ENCODE measurements at regions not wholly inside any gene's neighbourhood (a gene's known extent, or its start where the extent isn't known, plus 50 kb on each side); places are given as distances from the start of the nearest gene placed in this dataset.

DNA sequence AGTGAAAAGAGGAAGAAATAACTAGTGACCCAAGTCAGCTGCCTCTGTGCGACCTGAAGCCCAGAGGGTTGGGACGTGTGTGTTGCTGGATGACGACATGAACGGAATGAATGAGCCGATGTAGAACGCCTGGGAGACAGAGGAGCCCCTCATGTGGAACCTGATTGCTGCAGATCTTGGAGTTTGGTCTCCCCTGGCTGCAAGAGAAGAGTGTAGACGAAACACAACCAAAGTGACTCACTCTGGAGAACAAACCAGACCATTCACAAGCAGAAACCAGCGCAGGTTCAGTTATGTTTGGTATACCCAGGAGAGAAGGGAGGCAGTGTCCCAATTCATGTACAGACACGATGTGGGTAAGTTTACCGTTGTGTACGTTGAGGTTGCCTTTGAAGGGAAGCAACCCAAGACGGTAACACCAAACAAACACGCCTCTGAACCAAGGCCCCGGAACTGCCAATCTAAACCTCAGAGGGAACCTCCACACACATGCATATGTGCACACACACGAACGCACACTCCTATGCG lies 265.9 kb downstream of the BMP7 start:
- no peaks in the 10 kb centered on the region for H3K4me1 ChIP-seq
- peaks cover 6% of the 10 kb centered on the region for H3K9me3 ChIP-seq
- no peak overlapping the region for H3K27ac ChIP-seq
- intact Hi-C loops (cut with DNase I): no loop called here
- no peak for DNase-seq
- H3K36me3 ChIP-seq: no peaks in the 10 kb centered on the region
- TF ChIP-seq, protein P1, sequence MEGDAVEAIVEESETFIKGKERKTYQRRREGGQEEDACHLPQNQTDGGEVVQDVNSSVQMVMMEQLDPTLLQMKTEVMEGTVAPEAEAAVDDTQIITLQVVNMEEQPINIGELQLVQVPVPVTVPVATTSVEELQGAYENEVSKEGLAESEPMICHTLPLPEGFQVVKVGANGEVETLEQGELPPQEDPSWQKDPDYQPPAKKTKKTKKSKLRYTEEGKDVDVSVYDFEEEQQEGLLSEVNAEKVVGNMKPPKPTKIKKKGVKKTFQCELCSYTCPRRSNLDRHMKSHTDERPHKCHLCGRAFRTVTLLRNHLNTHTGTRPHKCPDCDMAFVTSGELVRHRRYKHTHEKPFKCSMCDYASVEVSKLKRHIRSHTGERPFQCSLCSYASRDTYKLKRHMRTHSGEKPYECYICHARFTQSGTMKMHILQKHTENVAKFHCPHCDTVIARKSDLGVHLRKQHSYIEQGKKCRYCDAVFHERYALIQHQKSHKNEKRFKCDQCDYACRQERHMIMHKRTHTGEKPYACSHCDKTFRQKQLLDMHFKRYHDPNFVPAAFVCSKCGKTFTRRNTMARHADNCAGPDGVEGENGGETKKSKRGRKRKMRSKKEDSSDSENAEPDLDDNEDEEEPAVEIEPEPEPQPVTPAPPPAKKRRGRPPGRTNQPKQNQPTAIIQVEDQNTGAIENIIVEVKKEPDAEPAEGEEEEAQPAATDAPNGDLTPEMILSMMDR (IDR thresholded peaks at IDR 0.05): no peak
- no peak for ATAC-seq
- H3K4me3 ChIP-seq: no peak overlapping the region
- peaks cover 21% of the 10 kb centered on the region for H3K27me3 ChIP-seq

DNA sequence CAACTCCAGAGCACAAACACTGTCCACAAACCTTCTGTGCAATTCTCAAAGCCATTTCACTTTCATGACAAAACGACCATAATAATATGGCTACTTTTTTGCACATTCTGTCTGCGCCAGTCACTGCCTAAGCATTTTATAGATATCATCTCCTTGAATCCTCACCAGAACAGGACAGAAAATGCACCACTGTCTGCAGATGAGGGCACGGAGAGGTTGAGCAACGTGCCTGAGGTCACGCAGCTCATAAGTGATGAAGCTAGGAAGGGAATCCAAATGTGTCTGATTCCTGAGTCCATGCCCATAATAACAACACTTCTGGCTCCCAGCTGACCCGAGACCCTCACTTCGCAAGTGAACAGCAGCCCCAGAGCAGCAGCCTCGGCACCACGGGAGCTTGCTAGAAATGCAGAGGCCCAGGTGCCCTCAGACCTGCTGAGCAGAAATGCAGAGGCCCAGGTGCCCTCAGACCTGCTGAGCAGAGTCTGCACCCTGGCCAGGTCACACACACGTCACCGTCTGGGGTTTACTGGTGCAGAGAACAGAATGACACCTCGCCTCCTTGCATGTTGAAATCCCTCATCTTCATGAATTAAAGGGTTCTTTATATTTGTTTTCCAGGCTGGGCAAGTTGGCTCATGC lies 265.2 kb downstream of the BMP7 start:
- Histone ChIP-seq H3K9me3 (peaks cover 6% of the 10 kb centered on the region), H3K27me3 (peaks cover 27% of the 10 kb centered on the region), H3K4me1 (no peaks in the 10 kb centered on the region), H3K36me3 (no peaks in the 10 kb centered on the region), H3K4me3 (no peak overlapping the region), H3K27ac (no peak overlapping the region)
- TF ChIP-seq, protein P1 (IDR thresholded peaks at IDR 0.05): no peak
- DNase-seq (no peak), ATAC-seq (no peak)
- intact Hi-C loops (cut with DNase I): no loop called here

DNA sequence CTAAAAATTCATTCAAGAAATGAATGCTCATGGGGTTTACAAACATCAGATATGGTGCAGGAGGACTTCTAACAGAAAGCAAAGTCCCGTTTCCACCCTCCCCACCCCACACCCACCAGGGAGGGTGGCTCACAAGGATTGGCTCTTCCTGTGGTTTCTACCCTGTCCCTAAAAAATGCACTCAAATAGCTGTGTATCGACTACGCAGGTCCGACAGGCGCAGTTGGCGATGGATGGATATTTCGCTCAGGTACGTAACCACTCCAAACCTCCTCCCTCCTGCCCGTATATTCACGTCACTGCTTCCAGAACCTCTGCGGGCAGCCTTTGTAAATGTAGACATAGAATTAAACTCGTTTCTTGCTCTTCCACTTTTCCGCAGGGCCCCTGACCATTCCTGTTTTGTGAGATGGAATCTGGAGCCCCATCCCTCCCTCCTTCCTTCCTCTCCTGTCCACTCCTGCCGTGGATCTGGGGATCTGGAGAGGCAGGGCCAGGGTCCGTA lies 264.3 kb downstream of the BMP7 start:
- ATAC-seq (no peak), DNase-seq (no peak)
- TF ChIP-seq, protein P1 (IDR thresholded peaks at IDR 0.05): no peak
- H3K36me3 ChIP-seq: no peaks in the 10 kb centered on the region
- H3K4me3 ChIP-seq: no peak overlapping the region
- no peaks in the 10 kb centered on the region for H3K4me1 ChIP-seq
- peaks cover 27% of the 10 kb centered on the region for H3K27me3 ChIP-seq
- intact Hi-C loops (cut with DNase I): no loop called here
- no peak overlapping the region for H3K27ac ChIP-seq
- H3K9me3 ChIP-seq: peaks cover 6% of the 10 kb centered on the region

DNA sequence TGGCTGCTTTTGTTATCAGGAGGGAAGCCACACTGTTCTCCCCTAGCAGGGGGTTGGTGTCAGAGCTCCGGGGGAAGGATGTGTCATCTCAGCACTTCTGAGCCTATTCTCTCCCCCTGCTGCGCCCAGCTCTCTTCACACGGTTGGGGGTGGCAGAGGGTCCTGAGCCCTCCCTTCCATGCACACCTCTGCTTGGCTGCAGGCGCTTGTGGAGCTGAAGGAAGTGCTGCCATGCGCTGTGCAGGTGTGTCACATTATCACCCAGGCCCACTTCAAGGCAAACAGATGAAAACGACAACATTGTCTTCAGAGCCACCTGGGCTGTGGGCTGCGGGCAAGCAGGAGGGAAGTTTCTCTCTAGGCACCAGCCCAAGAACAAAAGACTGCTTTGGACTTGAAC lies 263.4 kb downstream of the BMP7 start:
- Histone ChIP-seq H3K4me3 (no peak overlapping the region), H3K27me3 (peaks cover 27% of the 10 kb centered on the region), H3K4me1 (no peaks in the 10 kb centered on the region), H3K36me3 (no peaks in the 10 kb centered on the region), H3K27ac (no peak overlapping the region), H3K9me3 (peaks cover 6% of the 10 kb centered on the region)
- no peak for ATAC-seq
- no peak for DNase-seq
- intact Hi-C loops (cut with DNase I): no loop called here
- TF ChIP-seq, protein P1 (IDR thresholded peaks at IDR 0.05): no peak

DNA sequence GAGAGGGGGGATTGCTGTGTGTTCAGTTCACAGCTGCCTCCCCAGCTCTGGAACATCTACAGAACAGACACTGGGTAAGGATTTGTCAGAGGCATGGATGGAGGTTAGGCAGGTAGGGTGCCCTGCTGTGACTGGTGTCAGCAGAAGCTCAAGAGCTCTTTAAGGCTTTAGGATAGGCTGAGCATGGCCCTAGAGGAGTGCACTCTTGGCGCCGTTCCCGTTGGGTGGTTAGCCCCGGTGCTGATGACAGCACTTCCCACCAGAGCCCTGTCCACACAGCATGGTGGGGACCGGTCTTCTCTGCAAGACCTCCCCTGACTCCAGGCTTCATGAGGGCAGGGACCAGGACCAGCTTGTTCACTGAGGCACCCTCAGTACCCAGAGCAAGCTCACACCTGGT lies 262.0 kb downstream of the BMP7 start:
- intact Hi-C loops (cut with DNase I): no loop called here
- Histone ChIP-seq H3K27ac (no peak overlapping the region), H3K36me3 (no peaks in the 10 kb centered on the region), H3K9me3 (no peaks in the 10 kb centered on the region), H3K4me1 (no peaks in the 10 kb centered on the region), H3K27me3 (peaks cover 31% of the 10 kb centered on the region), H3K4me3 (no peak overlapping the region)
- TF ChIP-seq, protein P1 (IDR thresholded peaks at IDR 0.05): no peak
- DNase-seq (no peak), ATAC-seq (no peak)

Measured in upper lobe of right lung (tissue), 1 donor.